Epithelial cell of esophagus (primary cell): ENCODE measurements at regions not wholly inside any gene's neighbourhood (a gene's known extent, or its start where the extent isn't known, plus 50 kb on each side); places are given as distances from the start of the nearest gene placed in this dataset.

ENCODE experiments used
- DNase-seq: peaks from one replicate; pipeline ENCODE4 v3.0.0; 2010; ENCODE audit warnings: low read depth
- H3K4me3 ChIP-seq: 2 replicates; pipeline ENCODE4 v1.5.1; 2011; ENCODE audit warnings: mild to moderate bottlenecking, low read length, control low read depth
- TF ChIP-seq, protein P1 (sequence below): IDR thresholded peaks from 2 replicates; pipeline ENCODE4 v1.5.1; 2011; ENCODE audit warnings: low read depth, mild to moderate bottlenecking, low read length, control low read depth, inconsistent platforms; ENCODE audit not compliant: insufficient read depth; ENCODE audit errors: missing control alignments

DNA sequence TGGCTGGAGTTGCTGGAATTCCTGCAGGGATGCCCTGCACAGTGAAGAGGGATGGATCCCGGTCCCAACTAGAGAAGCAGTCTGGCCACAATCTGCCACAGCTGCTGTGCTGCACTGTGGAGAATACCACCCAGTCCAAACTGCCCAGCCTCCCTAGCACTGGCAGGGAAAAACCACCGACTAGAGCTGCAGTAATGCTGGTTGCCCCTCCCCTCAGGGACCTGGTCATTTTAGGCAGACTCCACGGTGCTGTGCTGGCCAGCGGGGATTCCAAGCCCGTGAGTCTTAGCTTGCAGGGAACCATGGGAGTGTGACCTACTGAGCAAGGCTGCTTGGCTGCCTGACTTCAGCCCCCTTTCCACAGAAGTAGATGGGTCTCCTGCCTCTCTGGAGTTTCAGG is 478.0 kb upstream of the ATP11B start:
- no peak overlapping the region for H3K4me3 ChIP-seq
- TF ChIP-seq, protein P1, sequence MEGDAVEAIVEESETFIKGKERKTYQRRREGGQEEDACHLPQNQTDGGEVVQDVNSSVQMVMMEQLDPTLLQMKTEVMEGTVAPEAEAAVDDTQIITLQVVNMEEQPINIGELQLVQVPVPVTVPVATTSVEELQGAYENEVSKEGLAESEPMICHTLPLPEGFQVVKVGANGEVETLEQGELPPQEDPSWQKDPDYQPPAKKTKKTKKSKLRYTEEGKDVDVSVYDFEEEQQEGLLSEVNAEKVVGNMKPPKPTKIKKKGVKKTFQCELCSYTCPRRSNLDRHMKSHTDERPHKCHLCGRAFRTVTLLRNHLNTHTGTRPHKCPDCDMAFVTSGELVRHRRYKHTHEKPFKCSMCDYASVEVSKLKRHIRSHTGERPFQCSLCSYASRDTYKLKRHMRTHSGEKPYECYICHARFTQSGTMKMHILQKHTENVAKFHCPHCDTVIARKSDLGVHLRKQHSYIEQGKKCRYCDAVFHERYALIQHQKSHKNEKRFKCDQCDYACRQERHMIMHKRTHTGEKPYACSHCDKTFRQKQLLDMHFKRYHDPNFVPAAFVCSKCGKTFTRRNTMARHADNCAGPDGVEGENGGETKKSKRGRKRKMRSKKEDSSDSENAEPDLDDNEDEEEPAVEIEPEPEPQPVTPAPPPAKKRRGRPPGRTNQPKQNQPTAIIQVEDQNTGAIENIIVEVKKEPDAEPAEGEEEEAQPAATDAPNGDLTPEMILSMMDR, result no peak
- no peak for DNase-seq

DNA sequence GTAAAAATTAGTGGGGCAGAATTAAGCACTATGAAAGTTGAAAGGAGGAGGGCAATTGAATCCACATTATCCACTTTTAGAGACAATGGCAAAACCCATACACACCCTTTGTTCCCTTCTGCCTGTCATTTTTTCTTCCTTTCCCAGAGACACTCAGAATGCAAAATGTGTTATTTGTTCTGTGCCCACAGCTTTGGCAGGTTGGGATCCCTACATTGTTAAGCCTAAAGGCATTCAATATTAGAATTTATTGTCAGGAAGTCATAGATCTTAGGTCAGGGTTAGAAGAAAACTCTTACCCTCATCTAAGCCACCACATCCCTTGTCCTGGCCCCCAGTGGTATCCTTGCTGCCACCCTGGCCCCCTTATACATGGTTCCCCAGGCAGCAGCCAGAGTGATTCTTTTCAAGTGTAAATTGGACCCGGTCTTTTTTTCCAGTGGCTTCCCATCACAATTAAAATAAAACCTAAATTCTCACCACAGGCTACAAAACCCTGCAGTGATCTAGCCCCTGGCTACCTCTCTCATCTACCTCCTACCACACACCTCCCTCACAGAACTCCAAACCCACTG is 470.1 kb upstream of the ATP11B start:
- no peak overlapping the region for H3K4me3 ChIP-seq
- TF ChIP-seq, protein P1, result no peak
- no peak for DNase-seq

DNA sequence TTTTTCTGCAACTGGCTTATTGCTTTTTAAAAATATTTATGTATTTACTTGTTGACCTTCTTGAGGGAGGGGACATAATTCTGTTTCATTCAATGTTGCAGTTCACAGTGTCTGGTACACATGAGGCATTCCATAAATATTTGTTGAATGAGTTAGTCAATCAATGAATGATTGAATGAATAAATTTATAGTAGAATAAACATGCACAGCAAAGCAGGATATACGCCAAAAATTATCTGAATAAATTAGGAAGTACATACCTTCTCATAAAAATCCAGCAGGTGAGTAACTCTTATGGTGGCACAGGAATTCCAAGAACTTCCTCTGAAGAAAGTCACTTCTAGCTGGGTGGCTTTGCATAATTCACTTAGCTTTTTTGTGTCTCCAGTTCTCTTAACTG is 469.4 kb upstream of the ATP11B start:
- TF ChIP-seq, protein P1, result no peak
- DNase-seq, result no peak
- H3K4me3 ChIP-seq, result no peak overlapping the region

DNA sequence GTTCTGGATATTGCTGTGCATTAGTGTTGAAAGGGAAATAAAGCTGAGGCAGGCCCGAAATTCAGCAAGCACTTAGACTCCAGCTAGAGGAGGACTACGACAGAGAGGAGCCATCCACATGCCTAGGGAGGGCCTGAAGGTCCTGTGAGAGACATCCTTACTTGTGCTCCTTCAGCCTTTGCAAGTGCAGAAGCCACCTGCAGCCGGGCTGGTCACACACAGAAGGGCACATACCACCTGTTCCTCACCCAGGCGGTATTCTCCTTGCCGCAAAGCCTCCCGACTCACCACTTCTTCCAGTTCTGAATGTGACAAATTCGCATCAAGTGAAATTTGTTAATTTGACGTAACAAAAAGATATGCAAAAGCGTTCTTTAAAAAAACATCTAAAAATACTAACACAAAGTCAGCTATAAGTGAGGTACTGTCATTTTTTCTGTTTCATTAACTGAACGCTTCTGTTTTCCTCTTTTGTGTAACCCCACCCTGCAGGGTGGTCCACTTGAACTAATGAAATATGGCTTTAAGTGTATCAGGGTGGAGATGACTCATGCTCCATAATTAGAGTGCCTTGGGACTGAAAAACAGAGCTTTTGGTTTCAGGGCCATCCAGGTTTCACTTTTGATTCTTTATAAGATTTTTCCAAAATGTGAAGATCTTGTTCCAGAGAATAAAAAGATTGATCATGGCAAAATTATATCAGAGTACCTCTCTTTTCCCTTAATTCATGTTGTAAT is 467.9 kb upstream of the ATP11B start:
- TF ChIP-seq, protein P1, result no peak
- no peak for DNase-seq
- H3K4me3 ChIP-seq, result no peak overlapping the region

DNA sequence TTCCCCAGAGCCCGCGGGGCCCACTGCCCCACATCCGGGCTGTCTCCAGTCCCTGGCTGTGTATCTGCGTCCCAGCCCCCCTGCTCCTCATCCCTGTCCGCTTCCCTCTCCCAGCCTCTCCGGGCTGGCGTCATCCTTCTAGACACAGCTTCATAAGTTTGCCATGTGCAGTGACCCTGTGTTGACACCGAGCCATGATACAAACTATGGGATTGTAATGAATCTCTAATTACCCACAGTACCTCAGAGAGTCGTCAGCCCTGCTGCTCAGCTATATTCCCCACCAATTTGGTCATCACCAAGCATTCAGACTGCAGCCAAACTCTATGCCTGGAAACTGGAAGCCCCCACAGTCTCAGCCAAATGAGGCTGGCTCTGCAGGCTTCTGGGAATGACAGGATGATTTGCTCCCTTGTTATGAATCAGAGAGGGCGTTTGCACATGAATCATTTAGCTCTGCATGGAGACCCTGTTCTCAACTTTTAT is 466.1 kb upstream of the ATP11B start:
- no peak overlapping the region for H3K4me3 ChIP-seq
- DNase-seq, result peak; percentile 34
- TF ChIP-seq, protein P1, result no peak

DNA sequence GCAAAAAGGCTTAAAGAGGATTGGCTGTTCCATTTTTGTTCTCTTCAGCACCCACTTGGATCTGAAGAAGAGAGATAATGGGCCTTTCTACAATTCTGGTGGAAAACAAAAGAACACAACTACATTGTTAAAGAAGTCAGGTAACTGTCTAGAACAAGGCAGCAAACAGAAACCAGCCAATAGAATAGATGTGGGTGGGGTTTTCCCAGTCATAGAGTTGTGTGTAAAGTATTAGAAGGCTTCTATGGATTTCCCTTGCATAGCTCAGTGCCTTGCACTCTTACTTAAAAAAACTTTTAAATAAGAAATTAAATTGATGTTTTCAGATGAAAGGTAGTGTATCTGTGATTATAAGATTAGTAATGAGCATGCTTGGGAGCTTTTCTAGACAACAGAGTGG is 462.7 kb upstream of the ATP11B start:
- no peak for DNase-seq
- TF ChIP-seq, protein P1, result no peak
- H3K4me3 ChIP-seq, result no peak overlapping the region
